Nephron progenitor cell (in vitro differentiated cells): ENCODE measurements at regions not wholly inside any gene's neighbourhood (a gene's known extent, or its start where the extent isn't known, plus 50 kb on each side); places are given as distances from the start of the nearest gene placed in this dataset.

Source experiments
- DNase-seq: peaks from one replicate; pipeline ENCODE4 v3.0.0; 2021
- H3K27ac Mint-ChIP-seq: 2 replicates; pipeline ENCODE4 v1.8.0; 2021; ENCODE audit warnings: mild to moderate bottlenecking, moderate library complexity, mixed read lengths
- H3K27me3 Mint-ChIP-seq: 2 replicates; pipeline ENCODE4 v1.8.0; 2021; ENCODE audit warnings: mild to moderate bottlenecking, low read depth, mixed read lengths; ENCODE audit not compliant: poor library complexity
- H3K36me3 Mint-ChIP-seq: 2 replicates; pipeline ENCODE4 v1.8.0; 2021; ENCODE audit warnings: low read depth, mixed read lengths
- H3K4me1 Mint-ChIP-seq: 2 replicates; pipeline ENCODE4 v1.8.0; 2021; ENCODE audit warnings: mixed read lengths
- H3K4me3 Mint-ChIP-seq: 2 replicates; pipeline ENCODE4 v1.8.0; 2021; ENCODE audit warnings: mild to moderate bottlenecking, moderate library complexity, mixed read lengths
- H3K9me3 Mint-ChIP-seq: 2 replicates; pipeline ENCODE4 v1.8.0; 2021; ENCODE audit warnings: mild to moderate bottlenecking, moderate library complexity, mixed read lengths
- TF ChIP-seq, protein P1 (sequence below): fragments of 200-600 bp; sonication (generic); IDR thresholded peaks from 2 replicates; pipeline ENCODE4 v1.5.0; 2021; ENCODE audit warnings: antibody characterized with exemption

DNA sequence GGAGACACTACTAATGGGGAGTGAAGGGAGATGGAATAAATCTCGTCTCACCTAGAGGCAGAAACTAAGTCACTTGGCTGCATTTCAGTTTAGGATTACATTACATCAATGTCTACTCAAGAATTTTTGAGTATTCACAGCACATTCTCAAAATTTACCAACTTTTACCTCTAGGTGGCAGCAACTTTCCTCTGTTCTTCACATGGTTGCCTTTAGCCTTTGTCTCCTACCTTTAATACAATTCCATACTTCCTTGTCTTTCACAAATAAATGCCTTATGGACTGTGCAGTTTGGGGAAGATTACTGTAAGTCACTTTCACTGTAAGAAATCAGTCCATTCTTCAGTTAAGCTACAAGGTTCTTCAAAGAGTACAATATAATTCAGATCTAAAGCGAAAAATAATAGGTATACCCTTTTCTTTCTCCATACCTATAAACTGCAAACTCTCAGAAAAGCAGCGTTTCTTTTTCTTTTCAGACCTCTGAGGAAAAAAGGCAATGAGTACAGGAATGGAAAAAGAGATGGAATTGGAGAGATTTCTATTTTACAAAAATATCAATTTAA lies 379.4 kb downstream of the KLF12 start:
- H3K27me3 Mint-ChIP-seq, result no peaks in the 10 kb centered on the region
- peaks cover 6% of the 10 kb centered on the region for H3K4me1 Mint-ChIP-seq
- no peak overlapping the region for H3K27ac Mint-ChIP-seq
- no peaks in the 10 kb centered on the region for H3K9me3 Mint-ChIP-seq
- H3K36me3 Mint-ChIP-seq, result peaks cover 18% of the 10 kb centered on the region
- H3K4me3 Mint-ChIP-seq, result no peak overlapping the region
- TF ChIP-seq, protein P1, sequence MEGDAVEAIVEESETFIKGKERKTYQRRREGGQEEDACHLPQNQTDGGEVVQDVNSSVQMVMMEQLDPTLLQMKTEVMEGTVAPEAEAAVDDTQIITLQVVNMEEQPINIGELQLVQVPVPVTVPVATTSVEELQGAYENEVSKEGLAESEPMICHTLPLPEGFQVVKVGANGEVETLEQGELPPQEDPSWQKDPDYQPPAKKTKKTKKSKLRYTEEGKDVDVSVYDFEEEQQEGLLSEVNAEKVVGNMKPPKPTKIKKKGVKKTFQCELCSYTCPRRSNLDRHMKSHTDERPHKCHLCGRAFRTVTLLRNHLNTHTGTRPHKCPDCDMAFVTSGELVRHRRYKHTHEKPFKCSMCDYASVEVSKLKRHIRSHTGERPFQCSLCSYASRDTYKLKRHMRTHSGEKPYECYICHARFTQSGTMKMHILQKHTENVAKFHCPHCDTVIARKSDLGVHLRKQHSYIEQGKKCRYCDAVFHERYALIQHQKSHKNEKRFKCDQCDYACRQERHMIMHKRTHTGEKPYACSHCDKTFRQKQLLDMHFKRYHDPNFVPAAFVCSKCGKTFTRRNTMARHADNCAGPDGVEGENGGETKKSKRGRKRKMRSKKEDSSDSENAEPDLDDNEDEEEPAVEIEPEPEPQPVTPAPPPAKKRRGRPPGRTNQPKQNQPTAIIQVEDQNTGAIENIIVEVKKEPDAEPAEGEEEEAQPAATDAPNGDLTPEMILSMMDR, result peak; percentile 76
- peak; percentile 30 for DNase-seq

DNA sequence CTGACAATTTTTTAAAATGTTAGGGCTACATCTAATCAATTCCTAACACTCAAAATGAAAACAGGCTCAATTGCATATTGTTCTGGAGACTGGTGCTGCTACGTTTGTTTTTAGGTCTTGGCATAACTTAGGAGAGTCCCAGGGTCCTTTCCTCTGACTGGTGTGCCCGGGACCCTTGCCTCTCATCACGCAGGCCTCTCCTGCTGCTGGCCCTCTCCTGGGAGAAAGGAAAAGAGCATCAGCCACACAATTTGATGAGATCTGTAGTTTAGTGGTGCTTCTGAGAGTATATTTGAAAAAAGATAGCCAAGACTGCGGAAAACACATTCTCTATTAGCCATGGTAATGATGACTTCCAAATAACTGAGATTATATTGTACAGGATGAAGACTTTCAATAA lies 380.0 kb downstream of the KLF12 start:
- Mint-ChIP-seq H3K4me3 (no peak overlapping the region), H3K36me3 (peaks cover 24% of the 10 kb centered on the region), H3K4me1 (peaks cover 6% of the 10 kb centered on the region)

DNA sequence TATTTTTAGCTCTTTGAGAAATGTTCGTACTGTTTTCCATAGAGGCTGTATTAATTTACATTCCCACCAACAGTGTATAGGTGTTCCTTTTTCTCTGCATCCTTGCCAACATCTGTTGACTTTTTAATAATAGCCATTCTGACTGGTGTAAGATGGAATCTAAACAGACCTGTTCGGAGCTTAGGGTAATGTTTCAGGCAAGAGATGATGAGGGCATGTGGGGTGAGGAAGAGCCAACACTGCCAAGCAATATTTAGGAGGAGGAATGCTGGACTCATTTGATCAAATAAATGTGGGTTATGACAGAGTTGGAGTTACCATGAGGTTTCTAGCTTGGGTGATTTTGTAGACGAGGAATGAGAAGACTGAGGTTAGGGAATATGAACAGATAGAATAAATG lies 382.9 kb downstream of the KLF12 start:
- Mint-ChIP-seq H3K4me1 (peaks cover 6% of the 10 kb centered on the region), H3K27ac (no peak overlapping the region), H3K4me3 (no peak overlapping the region), H3K27me3 (no peaks in the 10 kb centered on the region), H3K36me3 (peaks cover 36% of the 10 kb centered on the region), H3K9me3 (peaks cover 9% of the 10 kb centered on the region)
- TF ChIP-seq, protein P1, result no peak
- no peak for DNase-seq

More for the DNA sequence above, 380.0 kb downstream of the KLF12 start:
- Mint-ChIP-seq H3K9me3 (no peaks in the 10 kb centered on the region), H3K27me3 (no peaks in the 10 kb centered on the region), H3K27ac (no peak overlapping the region)
- no peak for DNase-seq
- TF ChIP-seq, protein P1, result no peak

DNA sequence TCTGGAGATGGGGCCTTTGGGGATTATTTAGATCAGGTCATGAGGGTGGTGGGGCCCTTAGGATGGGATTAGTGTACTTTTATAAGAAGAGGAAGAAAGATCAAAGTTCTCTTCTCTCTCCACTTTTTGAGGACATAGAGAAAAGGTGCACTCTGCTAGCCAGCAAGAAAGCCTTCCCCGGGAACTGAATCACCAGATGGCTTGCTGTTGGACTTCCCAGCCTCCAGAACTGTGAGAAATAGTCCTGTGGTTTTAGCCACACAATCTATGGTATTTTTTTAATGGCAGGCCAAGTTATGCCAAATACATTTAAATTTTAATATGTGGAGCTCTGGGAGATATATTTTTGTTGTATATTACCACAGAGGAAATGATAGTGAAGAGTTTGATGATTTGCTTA lies 385.8 kb downstream of the KLF12 start:
- no peaks in the 10 kb centered on the region for H3K27me3 Mint-ChIP-seq
- TF ChIP-seq, protein P1, result no peak
- no peak overlapping the region for H3K4me3 Mint-ChIP-seq
- H3K36me3 Mint-ChIP-seq, result peaks cover 35% of the 10 kb centered on the region
- H3K9me3 Mint-ChIP-seq, result peaks cover 9% of the 10 kb centered on the region
- no peak for DNase-seq
- H3K27ac Mint-ChIP-seq, result no peak overlapping the region
- H3K4me1 Mint-ChIP-seq, result no peaks in the 10 kb centered on the region

DNA sequence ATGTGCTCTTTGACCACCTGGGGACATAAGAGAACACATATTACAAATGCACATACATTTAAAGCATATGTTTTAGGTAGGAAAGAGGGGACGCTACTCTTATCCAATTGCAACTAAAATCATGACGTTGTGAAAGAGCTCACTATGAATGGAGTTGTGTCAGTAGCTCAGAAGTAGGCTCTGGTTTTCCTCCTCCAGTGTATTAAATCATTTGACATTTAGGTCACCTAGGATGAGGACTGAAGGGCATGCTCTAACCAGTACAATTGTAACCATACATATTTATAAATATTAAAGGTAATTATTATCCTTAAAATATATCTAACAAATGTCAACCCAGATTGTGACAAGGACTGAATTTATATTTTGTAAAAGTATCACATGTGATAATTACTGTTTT lies 389.0 kb downstream of the KLF12 start:
- H3K4me1 Mint-ChIP-seq, result peaks cover 16% of the 10 kb centered on the region
- H3K27ac Mint-ChIP-seq, result no peak overlapping the region
- no peak for DNase-seq
- TF ChIP-seq, protein P1, result no peak
- peaks cover 9% of the 10 kb centered on the region for H3K9me3 Mint-ChIP-seq
- peaks cover 22% of the 10 kb centered on the region for H3K36me3 Mint-ChIP-seq
- no peak overlapping the region for H3K4me3 Mint-ChIP-seq
- H3K27me3 Mint-ChIP-seq, result no peaks in the 10 kb centered on the region

DNA sequence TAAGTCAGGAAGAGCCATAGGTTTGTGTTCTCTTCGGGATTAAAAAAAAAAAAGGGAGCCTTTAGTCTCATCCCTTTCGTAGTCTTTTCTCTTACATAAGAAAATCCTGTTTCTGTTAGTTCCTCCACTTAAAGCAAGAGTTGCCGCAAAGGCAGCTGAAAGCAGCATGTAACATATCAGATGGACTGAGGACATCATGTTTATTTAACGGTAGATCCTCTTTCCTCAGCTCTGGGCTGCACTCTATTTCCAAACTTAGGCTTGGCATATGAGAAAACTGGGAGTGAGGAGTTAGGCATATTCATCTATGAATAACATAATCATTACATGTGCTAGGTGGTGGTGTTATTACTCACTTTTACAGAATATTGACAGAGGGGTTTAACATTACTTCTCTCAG lies 391.2 kb downstream of the KLF12 start:
- Mint-ChIP-seq H3K36me3 (no peaks in the 10 kb centered on the region), H3K27me3 (no peaks in the 10 kb centered on the region), H3K4me1 (peaks cover 16% of the 10 kb centered on the region), H3K4me3 (no peak overlapping the region), H3K9me3 (no peaks in the 10 kb centered on the region), H3K27ac (no peak overlapping the region)
- no peak for DNase-seq
- TF ChIP-seq, protein P1, result no peak
